GM12874 (cell line): ENCODE measurements at regions not wholly inside any gene's neighbourhood (a gene's known extent, or its start where the extent isn't known, plus 50 kb on each side); places are given as distances from the start of the nearest gene placed in this dataset.

Source experiments
- TF ChIP-seq, protein P1 (sequence below): IDR thresholded peaks from 2 replicates; pipeline ENCODE4 v1.5.1; 2011; ENCODE audit warnings: low read depth, mild to moderate bottlenecking, control low read depth, low read length, moderate library complexity; ENCODE audit not compliant: insufficient read depth

DNA sequence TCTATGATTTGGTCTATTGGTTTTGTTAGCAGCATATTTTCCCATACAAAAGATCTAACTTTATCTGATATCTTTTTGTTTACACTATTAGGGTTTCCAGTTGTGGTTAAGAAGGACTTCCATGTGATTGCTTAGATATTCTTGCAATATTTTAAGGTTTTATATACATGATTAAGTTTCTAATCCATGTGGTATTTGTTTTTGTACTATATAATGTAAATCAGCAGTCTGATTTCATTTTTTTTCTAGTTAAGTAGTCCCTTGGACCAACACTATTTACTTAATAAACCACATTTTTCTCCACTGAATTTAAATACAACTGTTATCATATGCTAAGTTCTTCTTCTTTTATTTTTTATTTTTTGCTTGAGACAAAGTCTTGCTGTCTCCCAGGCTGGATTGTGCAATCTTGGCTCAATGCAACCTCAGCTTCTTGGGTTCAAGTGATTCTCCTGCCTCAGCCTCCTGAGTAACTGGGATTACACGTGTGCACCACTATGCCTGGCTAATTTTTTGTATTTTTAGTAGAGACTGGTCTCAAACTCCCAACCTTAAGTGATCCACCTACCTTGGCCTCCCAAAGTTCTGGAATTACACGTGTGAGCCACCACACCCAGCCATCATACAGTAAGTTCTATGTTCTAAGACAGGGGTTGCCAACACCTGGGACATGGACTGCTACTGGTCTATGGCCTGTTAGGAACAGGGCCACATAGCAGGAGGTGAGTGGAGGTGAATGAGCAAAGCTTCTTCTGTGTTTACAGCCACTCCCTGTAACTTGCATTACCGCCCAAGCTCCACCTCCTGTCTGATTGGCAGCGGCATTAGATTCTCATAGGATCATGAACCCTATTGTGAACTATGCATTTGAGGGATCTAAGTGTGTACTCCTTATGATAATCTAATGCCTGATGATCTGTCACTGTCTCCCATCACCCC, 58.5 kb upstream of the RAB27B start:
- TF ChIP-seq, protein P1, sequence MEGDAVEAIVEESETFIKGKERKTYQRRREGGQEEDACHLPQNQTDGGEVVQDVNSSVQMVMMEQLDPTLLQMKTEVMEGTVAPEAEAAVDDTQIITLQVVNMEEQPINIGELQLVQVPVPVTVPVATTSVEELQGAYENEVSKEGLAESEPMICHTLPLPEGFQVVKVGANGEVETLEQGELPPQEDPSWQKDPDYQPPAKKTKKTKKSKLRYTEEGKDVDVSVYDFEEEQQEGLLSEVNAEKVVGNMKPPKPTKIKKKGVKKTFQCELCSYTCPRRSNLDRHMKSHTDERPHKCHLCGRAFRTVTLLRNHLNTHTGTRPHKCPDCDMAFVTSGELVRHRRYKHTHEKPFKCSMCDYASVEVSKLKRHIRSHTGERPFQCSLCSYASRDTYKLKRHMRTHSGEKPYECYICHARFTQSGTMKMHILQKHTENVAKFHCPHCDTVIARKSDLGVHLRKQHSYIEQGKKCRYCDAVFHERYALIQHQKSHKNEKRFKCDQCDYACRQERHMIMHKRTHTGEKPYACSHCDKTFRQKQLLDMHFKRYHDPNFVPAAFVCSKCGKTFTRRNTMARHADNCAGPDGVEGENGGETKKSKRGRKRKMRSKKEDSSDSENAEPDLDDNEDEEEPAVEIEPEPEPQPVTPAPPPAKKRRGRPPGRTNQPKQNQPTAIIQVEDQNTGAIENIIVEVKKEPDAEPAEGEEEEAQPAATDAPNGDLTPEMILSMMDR = no peak

DNA sequence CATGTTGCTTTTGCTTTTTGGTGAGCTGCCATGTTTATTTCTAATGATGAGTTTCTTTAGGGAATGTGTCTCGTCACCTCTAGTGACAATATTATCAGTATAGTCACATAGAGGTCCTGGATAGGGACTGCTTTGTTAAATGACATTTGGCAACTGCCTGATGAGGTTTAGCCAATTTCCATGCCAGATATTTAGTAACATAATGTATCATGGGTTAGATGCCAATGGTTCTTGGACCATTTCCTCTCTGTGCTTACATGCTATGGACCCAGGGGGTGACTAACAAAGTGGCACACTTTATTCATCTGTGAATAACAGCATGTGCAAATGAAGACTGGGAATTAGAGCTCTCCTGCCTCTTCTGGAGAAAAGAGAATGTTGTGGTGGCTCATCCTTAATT, 56.2 kb upstream of the RAB27B start:
- TF ChIP-seq, protein P1 = no peak

DNA sequence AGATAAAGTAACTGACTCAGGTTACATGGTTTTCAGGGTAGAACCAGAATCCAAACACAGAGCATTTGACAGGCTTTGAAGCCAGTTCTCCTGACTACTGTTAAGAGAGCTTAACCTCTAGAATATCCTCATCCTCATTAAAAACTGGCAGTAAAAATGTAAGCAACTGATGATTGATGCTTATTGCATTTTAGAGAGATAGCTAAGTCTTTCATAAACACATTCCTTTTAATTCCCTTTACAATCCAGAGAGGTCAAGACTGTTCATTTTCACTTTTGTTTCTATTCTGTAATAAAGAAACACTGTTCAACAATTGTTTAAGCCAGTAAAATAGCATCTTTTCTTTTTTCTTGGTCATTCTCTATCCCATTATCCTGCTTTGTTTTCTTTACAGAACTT, 53.9 kb upstream of the RAB27B start:
- TF ChIP-seq, protein P1 = no peak

DNA sequence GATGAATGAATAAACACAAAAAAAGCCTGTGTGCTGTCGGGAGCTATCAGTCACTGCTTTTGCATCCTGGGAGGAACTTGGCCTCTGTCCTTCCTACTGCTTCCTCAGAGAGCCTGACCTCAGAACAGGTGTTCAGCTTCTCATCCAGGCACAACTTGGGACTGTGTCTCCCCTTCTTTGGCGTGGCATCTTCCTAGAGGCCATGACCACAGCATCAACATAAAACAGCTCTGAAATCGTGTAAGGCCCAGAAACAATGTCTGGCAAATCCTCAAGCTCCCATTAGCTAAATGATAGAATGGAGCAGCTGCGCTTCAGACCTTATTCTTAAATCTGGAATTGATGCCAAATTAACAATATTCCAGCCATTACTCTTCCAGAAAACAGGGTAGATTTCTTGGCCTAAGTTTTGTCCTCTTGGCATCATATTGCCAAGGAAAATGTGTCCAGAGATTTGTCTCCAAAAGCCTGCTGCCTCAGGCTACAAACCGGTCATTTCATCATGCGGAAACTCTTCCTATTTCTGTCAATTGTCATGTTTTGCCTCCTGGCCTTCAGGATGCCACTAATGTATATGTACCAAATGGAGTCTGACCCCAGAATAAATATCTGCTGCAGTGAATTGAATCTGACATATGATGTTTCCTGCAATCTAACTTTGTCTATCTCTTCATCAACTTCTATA, 53.2 kb upstream of the RAB27B start:
- TF ChIP-seq, protein P1 = no peak

DNA sequence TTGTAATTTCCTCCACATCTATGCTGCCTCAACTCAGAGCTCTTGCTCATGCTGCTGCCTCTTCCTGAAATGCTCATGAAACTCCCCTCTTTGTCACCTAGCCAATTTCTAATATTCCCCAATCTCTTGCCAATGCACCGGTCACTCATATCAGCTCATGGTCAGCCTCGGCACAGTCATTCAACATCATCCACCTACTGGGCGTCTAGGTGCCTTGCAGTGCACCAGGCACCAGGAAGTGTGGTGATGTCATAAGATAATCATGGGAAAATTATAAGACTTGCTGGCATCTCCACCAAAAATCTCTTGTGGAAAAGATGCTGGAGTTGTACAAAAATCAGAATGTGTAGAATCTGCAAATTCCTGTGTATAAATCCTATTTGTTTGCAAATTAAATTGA, 52.6 kb upstream of the RAB27B start:
- TF ChIP-seq, protein P1 = no peak

DNA sequence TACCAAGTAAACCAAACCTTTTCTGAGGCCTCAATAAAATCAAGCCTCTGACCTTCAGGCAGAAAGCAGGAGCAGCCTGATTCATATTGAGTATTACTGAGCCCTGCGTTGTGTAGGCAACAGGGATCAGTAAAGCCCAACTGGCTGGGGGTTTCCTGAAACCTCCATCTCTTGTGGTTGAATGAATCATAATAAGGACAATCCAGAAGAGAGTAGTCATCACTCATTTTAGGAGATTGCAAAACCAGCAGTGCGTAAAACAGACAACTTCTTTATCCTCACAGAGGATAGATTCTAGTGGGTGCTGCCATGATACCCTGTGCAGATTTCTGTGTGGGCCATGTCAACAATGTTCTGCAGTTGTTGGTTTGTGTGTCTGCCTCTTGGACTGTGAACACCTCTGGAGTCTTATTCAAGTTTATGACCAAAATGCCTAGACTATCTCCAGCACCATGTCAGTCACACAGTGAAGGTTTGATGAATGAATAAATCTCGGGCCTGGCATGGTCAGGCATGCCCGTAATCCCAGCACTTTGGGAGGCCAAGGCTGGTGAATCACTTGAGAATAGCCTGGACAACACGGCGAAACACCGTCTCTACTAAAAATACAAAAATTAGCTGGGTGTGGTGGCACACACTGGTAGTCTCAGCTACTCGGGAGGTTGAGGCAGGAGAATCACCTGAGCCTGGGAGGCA, 51.8 kb upstream of the RAB27B start:
- TF ChIP-seq, protein P1 = no peak
